GM23248 (cell line): ENCODE measurements at regions not wholly inside any gene's neighbourhood (a gene's known extent, or its start where the extent isn't known, plus 50 kb on each side); places are given as distances from the start of the nearest gene placed in this dataset.

ENCODE experiments used
- EZH2 ChIP-seq: fragments of 200-600 bp; sonication (generic); IDR thresholded peaks from 2 replicates; pipeline ENCODE4 v1.6.1; 2018; ENCODE audit warnings: antibody characterized with exemption, mild to moderate bottlenecking; ENCODE audit not compliant: insufficient read depth, poor library complexity, severe bottlenecking
- EZH2phosphoT487 ChIP-seq: fragments of 200-600 bp; sonication (generic); IDR thresholded peaks from 2 replicates; pipeline ENCODE4 v1.6.1; 2018; ENCODE audit warnings: antibody characterized with exemption, moderate library complexity, mild to moderate bottlenecking, low read depth; ENCODE audit not compliant: insufficient read depth

- TF ChIP-seq EZH2 (no peak), EZH2phosphoT487 (no peak)
These were observed 166.7 kb downstream of the IRF8 start for GRCh38 chr16:86065711-86066110.
